ENCODE measurements at regions not wholly inside any gene's neighbourhood (a gene's known extent, or its start where the extent isn't known, plus 50 kb on each side); places are given as distances from the start of the nearest gene placed in this dataset.

- DNase-seq (no peak), ATAC-seq (no peak)
- Histone ChIP-seq H3K27me3 (no peaks in the 10 kb centered on the region), H3K4me1 (no peaks in the 10 kb centered on the region), H3K4me3 (no peak overlapping the region), H3K27ac (no peak overlapping the region), H3K9me3 (no peaks in the 10 kb centered on the region), H3K36me3 (no peaks in the 10 kb centered on the region)
- TF ChIP-seq, protein P1, sequence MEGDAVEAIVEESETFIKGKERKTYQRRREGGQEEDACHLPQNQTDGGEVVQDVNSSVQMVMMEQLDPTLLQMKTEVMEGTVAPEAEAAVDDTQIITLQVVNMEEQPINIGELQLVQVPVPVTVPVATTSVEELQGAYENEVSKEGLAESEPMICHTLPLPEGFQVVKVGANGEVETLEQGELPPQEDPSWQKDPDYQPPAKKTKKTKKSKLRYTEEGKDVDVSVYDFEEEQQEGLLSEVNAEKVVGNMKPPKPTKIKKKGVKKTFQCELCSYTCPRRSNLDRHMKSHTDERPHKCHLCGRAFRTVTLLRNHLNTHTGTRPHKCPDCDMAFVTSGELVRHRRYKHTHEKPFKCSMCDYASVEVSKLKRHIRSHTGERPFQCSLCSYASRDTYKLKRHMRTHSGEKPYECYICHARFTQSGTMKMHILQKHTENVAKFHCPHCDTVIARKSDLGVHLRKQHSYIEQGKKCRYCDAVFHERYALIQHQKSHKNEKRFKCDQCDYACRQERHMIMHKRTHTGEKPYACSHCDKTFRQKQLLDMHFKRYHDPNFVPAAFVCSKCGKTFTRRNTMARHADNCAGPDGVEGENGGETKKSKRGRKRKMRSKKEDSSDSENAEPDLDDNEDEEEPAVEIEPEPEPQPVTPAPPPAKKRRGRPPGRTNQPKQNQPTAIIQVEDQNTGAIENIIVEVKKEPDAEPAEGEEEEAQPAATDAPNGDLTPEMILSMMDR (IDR thresholded peaks at IDR 0.05): no peak
- intact Hi-C loops (cut with DNase I): no loop called here
These were observed 63.8 kb upstream of the RPS6KA3 start for GRCh38 chrX:20330545-20330944.

GRCh38 chrX:20329435-20329834 lies 62.7 kb upstream of the RPS6KA3 start:
- no peaks in the 10 kb centered on the region for H3K4me1 ChIP-seq
- H3K36me3 ChIP-seq: no peaks in the 10 kb centered on the region
- intact Hi-C loops (cut with DNase I): no loop called here
- no peak for ATAC-seq
- no peak overlapping the region for H3K27ac ChIP-seq
- TF ChIP-seq, protein P1 (IDR thresholded peaks at IDR 0.05): no peak
- no peak overlapping the region for H3K4me3 ChIP-seq
- no peaks in the 10 kb centered on the region for H3K27me3 ChIP-seq
- no peaks in the 10 kb centered on the region for H3K9me3 ChIP-seq
- DNase-seq: no peak

DNA sequence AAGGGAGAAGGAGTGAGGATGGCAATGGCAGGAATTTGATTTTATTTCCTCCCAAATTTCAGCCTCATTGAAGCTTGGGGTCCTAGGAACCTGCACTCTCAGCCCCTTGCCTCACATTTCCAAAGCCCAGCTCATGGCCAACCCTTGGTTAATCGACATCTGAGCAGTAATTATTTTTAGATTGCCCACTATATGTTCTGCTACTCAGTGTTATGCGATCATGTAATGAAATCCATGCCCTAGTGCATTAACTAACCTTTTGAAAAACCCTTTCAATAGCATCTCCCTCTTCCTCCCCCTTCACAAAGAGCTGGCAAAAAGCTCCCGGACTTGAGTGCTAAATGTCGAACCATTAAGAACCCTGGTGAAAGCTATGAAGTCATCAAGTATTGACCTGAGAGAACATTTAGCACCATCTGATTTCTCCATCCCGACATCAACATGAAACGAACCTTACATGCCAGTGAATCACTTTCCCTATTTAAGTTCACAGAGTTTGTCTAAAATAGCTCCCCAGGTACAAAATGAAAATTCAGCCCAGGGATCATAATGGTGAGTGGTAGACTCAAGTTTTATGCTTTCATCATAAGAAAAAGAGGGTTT lies 59.2 kb upstream of the RPS6KA3 start:
- intact Hi-C loops (cut with DNase I): no loop called here
- Histone ChIP-seq H3K9me3 (no peaks in the 10 kb centered on the region), H3K27ac (no peak overlapping the region), H3K27me3 (no peaks in the 10 kb centered on the region), H3K4me3 (no peak overlapping the region), H3K4me1 (no peaks in the 10 kb centered on the region), H3K36me3 (no peaks in the 10 kb centered on the region)
- TF ChIP-seq, protein P1 (IDR thresholded peaks at IDR 0.05): no peak
- DNase-seq (no peak), ATAC-seq (no peak)

- intact Hi-C loops (cut with DNase I): no loop called here
- H3K27me3 ChIP-seq: no peaks in the 10 kb centered on the region
- TF ChIP-seq, protein P1 (IDR thresholded peaks at IDR 0.05): no peak
These were observed 56.2 kb upstream of the RPS6KA3 start for GRCh38 chrX:20322887-20323286.

DNA sequence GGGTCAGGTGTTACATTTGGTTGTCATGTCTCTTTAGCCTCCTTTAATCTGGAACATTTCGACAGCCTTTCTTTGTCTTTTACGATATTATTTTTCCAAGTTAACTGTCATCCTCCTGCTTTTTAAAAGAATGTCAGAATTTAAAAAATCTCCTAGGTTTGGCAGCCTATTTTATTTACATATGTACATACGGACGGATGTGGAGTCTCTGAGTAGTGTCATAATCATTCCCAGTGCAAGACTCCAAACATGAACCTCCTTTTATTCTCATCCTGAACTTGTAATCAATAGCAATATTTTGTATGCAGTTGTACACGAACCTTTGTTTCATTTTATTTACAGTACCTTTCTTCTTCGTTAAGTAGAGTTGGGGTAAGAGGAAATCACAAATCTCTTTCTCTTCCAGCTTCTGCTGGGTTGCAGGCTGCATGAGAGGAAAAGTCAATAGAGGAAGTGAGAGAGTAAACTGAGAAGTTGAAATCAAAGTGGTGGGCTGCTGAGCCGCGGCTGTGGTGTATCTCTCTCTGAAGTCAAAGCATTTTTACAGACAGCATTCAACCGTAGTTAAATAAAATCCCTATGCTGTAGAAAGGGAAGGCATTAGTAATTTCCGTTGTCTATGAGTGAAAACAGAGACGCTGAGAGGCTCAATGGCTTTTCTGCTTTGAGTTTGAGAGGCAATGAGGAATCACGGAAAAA lies 53.9 kb upstream of the RPS6KA3 start:
- TF ChIP-seq, protein P1 (IDR thresholded peaks at IDR 0.05): no peak
- H3K4me1 ChIP-seq: no peaks in the 10 kb centered on the region

More at GRCh38 chrX:20322887-20323286, 56.2 kb upstream of the RPS6KA3 start:
- Histone ChIP-seq H3K36me3 (no peaks in the 10 kb centered on the region), H3K9me3 (no peaks in the 10 kb centered on the region), H3K27ac (no peak overlapping the region), H3K4me3 (no peak overlapping the region), H3K4me1 (no peaks in the 10 kb centered on the region)
- ATAC-seq: no peak
- no peak for DNase-seq

More for the DNA sequence above, 53.9 kb upstream of the RPS6KA3 start:
- ATAC-seq (peak; percentile 75), DNase-seq (no peak)
- Histone ChIP-seq H3K27me3 (no peaks in the 10 kb centered on the region), H3K4me3 (no peak overlapping the region), H3K27ac (no peak overlapping the region), H3K9me3 (no peaks in the 10 kb centered on the region), H3K36me3 (no peaks in the 10 kb centered on the region)
- intact Hi-C loops (cut with DNase I): no loop called here

All from upper lobe of right lung (tissue), 1 donor.